Right lobe of liver (tissue), 4 donors: ENCODE measurements at regions not wholly inside any gene's neighbourhood (a gene's known extent, or its start where the extent isn't known, plus 50 kb on each side); places are given as distances from the start of the nearest gene placed in this dataset.

Source experiments
- CTCF ChIP-seq, 4 donors: fragments of 200-600 bp in 3 of 4; fragments of 450-650 bp in 1 of 4; IDR thresholded peaks; one replicate each; pipeline versions ENCODE4 v1.5.1 to v1.8.0; 2016 to 2022; ENCODE audit warnings: antibody characterized with exemption in 4 of 4, mild to moderate bottlenecking in 2 of 4
- POLR2A ChIP-seq: fragments of 450-650 bp; IDR thresholded peaks from one replicate; pipeline ENCODE4 v1.6.1; 2017; ENCODE audit warnings: antibody characterized with exemption, mild to moderate bottlenecking
- donor health status: DM: no; HTN: no; CAD: no.
- donor health status: DM: no; HTN: no; CAD: no.
- donor health status: DM: no; HTN: yes; CAD: no.

DNA sequence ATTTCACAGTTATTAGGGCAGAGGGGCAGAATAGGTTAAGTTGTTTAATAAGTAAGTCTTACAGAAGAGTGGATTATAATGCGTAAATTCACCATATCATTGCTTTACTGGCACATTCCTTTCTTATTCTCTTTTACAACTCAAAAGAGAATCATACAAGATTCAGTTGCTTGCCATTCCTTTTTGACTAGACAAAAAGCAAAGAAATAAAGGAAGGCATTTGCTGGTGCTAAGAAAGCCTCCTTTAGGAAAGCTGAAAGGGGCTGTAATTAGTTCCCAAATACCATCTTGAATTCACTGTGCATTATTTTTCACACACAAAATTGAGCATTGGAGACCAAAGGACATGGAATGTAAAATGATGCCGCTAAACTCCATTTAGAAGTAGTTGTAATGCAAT, 499.3 kb downstream of the NXPH1 start:
- TF ChIP-seq CTCF (IDR thresholded peaks at IDR 0.05) (no peak), POLR2A (no peak)
